Activated naive CD4-positive, alpha-beta T cell (primary cell): ENCODE measurements at regions not wholly inside any gene's neighbourhood (a gene's known extent, or its start where the extent isn't known, plus 50 kb on each side); places are given as distances from the start of the nearest gene placed in this dataset.

Experiments used
- DNase-seq, 4 experiments: peaks; one replicate each; lab custom pipeline; 2025; lab: John Stamatoyannopoulos, UW

- DNase-seq = no peak
These were observed 223.8 kb downstream of the PTPRU start for GRCh38 chr1:29460041-29460610.

- DNase-seq = no peak
These were observed 223.3 kb downstream of the PTPRU start for GRCh38 chr1:29459620-29459945.

GRCh38 chr1:29458737-29459619, 222.7 kb downstream of the PTPRU start:
- no peak for DNase-seq

GRCh38 chr1:29457496-29458368, 221.4 kb downstream of the PTPRU start:
- DNase-seq = no peak

GRCh38 chr1:29456685-29457435, 220.5 kb downstream of the PTPRU start:
- DNase-seq = no peak

- DNase-seq = no peak
These were observed 219.5 kb downstream of the PTPRU start for GRCh38 chr1:29455781-29456180.

- no peak for DNase-seq
These were observed 218.5 kb downstream of the PTPRU start for GRCh38 chr1:29454616-29455380.

- DNase-seq = no peak
These were observed 217.3 kb downstream of the PTPRU start for GRCh38 chr1:29453502-29454240.

GRCh38 chr1:29452463-29453230, 216.3 kb downstream of the PTPRU start:
- DNase-seq = no peak

- DNase-seq = no peak
These were observed 215.1 kb downstream of the PTPRU start for GRCh38 chr1:29451368-29451892.

- DNase-seq = no peak
These were observed 214.3 kb downstream of the PTPRU start for GRCh38 chr1:29450591-29450990.

GRCh38 chr1:29448456-29449235, 212.3 kb downstream of the PTPRU start:
- DNase-seq = no peak

GRCh38 chr1:29447368-29447767, 211.0 kb downstream of the PTPRU start:
- DNase-seq = no peak

- no peak for DNase-seq
These were observed 208.7 kb downstream of the PTPRU start for GRCh38 chr1:29444782-29445729.

- DNase-seq = no peak
These were observed 207.9 kb downstream of the PTPRU start for GRCh38 chr1:29444081-29444715.

- no peak for DNase-seq
These were observed 205.8 kb downstream of the PTPRU start for GRCh38 chr1:29441916-29442668.
